Activated CD4-positive, alpha-beta T cell treated with anti-CD3 and anti-CD28 coated beads, Interleukin-2, amount 50 U/mL, for 4 hours (primary cell): ENCODE measurements at regions not wholly inside any gene's neighbourhood (a gene's known extent, or its start where the extent isn't known, plus 50 kb on each side); places are given as distances from the start of the nearest gene placed in this dataset.

Experiments
- DNase-seq, 2 experiments: peaks; one replicate each; pipeline ENCODE4 v3.0.0-alpha.2; 2020

- DNase-seq: no peak
Measured at GRCh38 chr12:88802096-88802706, 221.9 kb upstream of the KITLG start.

GRCh38 chr12:88801227-88802095 lies 221.2 kb upstream of the KITLG start:
- DNase-seq: no peak

- no peak for DNase-seq
Measured at GRCh38 chr12:88793096-88793495, 212.8 kb upstream of the KITLG start.

DNA sequence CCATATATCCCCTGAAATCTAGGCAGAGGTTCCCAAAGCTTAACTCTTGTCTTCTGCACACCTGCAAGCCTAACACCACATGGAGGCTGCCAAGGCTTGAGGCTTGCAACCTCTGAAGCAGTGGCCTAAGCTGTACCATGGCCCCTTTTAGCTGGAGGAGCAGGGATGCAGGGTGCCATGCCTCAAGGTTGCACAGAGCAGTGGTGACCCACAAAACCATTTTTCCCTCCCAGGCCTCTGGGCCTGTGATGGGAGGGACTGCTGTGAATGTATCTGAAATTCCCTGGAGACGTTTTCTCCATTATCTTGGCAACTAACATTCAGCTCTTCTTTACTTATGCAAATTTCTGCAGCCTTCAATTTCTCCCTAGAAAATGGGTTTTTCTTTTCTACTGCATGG lies 210.0 kb upstream of the KITLG start:
- no peak for DNase-seq

DNA sequence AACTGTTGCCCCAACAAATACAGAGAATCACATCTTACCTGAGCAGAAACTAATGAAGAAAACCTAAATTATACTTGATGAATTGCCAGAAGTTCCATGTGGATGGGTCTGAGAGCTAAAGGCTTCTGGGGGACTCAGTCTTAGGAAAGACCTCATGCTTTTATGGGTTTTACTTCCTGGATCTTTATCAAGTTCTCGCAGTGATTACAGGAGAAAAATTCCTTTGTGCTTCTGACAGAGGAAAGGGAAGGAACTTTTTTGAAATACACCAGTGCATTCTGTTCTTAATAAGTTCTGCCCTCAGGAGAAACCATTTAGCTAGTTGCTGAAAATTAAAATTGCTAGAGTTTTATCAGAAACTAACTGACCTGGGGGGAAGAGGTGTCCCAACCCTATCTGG lies 203.9 kb upstream of the KITLG start:
- no peak for DNase-seq

DNA sequence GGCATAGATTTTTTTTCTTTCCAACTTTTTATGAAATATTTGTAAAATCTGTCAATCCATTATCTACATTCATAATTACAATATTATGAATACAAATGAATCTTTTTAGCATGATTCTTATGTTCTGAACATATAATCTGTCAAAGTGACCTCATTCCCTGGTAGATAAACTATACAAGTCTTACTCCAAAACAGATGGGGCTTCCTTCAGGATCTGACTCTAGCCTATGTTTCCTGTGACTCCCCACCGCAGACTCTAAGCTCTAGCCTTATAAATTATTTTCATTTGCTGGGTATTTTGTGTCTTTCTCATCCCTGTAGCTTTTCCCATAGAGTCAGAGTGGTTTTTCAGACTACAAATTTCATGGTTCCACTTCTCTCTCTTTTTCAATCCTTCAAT lies 202.1 kb upstream of the KITLG start:
- DNase-seq: no peak

DNA sequence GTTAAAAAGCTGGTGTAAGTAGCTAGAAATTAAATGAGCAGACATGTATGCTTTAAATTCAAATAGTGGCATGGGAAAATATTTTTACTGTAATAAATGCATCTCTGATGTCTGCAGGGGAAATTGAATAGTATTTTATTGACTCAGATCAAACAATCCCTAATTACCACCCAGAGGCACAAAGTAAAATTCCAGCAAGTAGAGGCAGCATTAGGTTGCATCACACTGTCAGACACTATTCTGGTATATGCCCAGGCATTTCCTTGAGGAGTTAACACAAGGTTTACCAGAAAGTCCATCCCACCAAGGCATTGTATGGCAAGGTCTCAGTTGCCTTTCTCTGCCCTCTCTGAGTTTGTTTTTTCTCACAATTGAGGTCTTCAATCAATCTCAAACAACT lies 201.6 kb upstream of the KITLG start:
- DNase-seq: no peak

DNA sequence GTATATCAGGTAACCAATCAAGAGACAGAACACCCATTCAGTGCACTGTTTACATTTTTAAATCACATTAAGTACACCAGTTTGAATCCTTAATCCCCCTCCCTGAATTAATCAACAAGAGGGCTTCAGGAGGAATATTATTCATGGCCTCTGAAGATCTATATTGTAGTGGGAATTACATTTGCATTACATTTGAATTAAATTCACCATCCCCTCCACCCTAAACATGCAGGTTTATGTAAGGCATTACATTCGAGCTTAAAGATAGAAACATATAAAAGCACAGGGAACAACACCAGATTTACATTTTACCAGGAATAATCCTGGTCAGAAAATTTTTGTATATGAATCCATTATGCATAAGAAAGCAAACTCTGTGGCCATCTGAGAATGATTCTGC lies 197.8 kb upstream of the KITLG start:
- no peak for DNase-seq

DNA sequence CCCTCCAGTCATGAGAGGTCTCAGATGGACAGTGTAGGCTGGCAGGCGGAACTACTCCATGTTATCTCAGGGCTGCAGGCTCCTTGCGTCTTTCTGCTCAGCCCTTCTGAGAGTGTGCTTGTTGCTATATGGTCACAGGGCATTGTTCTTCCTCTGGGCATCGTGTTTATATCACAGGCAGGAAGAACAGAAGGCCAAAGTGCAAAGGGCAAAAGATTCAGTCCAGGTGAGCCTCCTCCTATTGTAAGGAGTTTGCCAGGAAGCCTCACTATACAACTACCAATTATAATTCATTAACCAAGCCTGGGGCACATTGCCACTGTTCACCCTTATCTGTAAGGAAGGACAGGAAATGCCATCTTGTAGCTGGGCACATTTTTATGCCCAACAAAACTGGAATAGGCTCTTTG lies 195.5 kb upstream of the KITLG start:
- DNase-seq: no peak

- DNase-seq: no peak
Measured at GRCh38 chr12:88767699-88768098, 187.4 kb upstream of the KITLG start.

- no peak for DNase-seq
Measured at GRCh38 chr12:88764781-88765480, 184.7 kb upstream of the KITLG start.

- no peak for DNase-seq
Measured at GRCh38 chr12:88763536-88764100, 183.3 kb upstream of the KITLG start.

GRCh38 chr12:88758176-88758575 lies 177.9 kb upstream of the KITLG start:
- no peak for DNase-seq

- DNase-seq: no peak
Measured at GRCh38 chr12:88756917-88757316, 176.6 kb upstream of the KITLG start.

GRCh38 chr12:88756153-88756552 lies 175.9 kb upstream of the KITLG start:
- DNase-seq: no peak

GRCh38 chr12:88753707-88754106 lies 173.4 kb upstream of the KITLG start:
- no peak for DNase-seq

DNA sequence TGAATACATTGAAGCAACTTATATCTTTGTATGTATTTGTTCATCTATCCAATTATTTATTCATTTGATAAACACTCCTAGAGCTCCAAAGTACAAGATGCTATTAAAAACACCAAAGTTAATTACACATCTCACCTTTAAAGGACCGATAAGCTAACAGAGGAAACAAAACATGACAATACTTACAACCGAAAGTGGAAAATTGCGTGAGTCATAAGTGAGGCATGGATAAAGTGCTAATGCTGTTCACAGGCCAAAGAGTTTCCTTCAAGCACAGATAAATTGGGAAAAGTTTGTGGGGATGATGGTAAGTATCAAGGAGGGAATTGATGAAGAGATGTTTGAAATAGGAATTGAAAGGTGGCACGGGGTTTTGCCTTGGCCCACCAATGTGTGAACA lies 172.8 kb upstream of the KITLG start:
- no peak for DNase-seq

DNA sequence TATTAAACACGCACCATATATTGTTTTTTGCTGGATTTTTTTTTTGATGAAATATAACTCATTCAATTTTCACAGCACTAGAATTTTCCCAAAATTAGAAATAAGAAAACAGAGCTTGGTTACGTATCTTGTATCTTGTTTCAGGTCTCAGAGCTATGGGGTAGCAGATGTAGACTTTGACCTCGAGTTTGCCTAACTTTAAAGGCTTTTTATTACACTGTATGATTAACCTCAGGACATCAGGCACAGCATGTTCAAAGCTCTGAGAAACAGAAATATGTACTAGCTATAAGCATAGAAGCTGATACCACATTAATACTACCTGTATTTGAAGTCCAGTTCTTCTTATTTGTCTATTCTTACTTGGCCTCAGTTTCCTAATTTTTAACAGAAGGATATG lies 171.9 kb upstream of the KITLG start:
- DNase-seq: no peak

DNA sequence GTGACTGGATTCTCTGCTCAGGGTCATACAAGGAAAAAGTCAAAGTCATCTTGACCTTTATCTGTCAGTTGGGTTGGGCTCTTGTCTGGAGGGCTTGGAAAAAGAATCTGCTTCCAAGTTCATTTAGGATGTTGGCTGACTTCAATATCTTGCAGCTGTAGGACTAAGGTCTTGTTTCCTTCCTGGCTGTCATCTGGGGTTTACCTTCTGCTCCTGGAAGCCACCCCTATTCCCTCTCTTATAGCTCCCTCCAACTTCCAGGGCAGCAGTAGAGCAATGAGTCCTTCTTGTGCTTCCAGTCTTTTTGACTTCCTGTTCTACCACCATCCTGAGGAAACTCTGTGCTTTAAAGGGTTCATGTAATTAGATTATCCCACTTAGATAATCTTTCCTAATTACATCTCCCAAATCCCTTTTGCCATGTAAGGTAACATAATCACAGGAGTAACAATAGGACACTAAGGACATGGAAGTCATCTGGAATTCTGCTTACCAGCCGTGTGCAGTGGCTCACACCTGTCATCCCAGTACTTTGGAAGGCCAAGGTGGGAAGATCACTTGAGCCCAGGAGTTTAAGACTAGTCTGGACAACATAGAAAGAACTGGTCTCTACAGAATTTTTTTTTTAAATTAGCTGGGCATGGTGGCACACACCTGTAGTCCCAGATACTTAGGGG lies 170.7 kb upstream of the KITLG start:
- DNase-seq: no peak

DNA sequence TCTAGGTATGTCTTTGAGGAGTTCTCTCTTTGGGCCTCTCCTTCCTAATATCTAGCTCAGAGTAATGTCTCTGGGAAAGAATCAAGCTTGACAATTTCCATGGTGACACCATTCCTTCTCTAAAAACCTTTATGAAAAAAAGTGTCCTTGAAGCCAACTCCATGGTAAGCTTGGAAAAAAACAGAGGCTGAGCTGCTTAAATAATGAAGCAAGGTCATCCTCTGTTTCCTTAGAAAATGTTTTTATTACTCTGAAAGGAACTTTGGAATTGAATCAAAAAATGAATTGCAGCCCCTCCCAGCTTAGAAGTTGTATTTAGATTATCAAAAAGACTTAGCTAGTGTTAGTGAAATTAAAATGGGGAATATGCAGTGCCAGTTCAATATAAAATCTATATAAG lies 166.1 kb upstream of the KITLG start:
- DNase-seq: no peak

GRCh38 chr12:88743946-88744685 lies 163.8 kb upstream of the KITLG start:
- DNase-seq: no peak

DNA sequence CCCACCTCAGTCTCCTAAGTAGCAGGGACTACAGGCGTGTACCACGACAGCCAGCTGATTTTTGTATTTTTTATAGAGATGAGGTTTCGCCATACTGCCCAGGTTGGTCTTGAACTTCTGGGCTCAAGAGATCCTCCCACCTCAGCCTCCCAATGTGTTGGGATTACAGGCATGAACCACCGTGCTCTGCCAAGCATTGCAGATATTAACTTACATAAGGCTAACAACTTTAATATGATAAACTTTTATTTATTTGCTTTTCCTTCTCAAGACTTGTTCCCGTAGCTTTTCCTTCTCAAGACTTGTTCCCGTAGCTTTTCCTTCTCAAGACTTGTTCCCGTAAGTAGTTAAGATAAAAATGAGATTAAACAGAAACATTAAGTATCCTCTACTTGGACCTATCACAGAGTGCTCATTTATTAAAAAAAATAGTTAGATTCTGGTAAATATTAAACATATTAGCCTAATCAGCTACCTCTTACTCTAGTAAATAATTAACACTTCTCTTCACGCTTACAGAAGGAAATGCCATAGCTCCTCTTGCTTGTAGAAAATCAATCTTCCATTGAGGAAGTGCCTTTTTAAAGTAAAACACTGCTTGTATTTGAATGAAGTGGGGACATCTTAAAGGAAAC lies 157.7 kb upstream of the KITLG start:
- DNase-seq: no peak
